ENCODE measurements at regions not wholly inside any gene's neighbourhood (a gene's known extent, or its start where the extent isn't known, plus 50 kb on each side); places are given as distances from the start of the nearest gene placed in this dataset.

DNA sequence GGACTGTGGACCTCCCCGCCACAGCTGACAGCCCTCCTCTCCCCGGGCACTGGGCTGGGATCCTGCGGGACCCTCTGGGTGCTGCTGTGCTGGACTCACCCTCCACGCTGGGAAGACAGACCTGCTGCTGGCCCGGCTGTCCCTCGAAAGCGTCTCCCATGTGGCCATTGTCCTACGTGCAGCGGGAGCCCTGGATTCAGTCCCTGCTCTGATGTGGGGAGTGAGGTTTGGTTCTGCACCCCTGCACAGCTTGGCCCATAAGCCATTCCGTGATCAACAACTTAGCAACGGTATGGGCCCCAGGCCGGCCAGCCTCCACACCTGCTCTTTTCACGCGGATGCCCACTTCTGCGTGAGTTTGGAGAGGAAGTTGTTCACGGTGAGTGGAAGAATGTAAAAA lies 195.2 kb downstream of the TEX29 start:
- Histone ChIP-seq H3K4me3 (replicated peaks in 1 of 3) (no peak overlapping the region), H3K4me1 (no peaks in the 10 kb centered on the region), H3K36me3 (no peaks in the 10 kb centered on the region), H3K27me3 (no peaks in the 10 kb centered on the region), H3K27ac (no peak overlapping the region), H3K9me3 (no peaks in the 10 kb centered on the region)
- no peak for DNase-seq
- TF ChIP-seq POLR2A (IDR thresholded peaks at IDR 0.05), result no peak
- TF ChIP-seq, protein P1, sequence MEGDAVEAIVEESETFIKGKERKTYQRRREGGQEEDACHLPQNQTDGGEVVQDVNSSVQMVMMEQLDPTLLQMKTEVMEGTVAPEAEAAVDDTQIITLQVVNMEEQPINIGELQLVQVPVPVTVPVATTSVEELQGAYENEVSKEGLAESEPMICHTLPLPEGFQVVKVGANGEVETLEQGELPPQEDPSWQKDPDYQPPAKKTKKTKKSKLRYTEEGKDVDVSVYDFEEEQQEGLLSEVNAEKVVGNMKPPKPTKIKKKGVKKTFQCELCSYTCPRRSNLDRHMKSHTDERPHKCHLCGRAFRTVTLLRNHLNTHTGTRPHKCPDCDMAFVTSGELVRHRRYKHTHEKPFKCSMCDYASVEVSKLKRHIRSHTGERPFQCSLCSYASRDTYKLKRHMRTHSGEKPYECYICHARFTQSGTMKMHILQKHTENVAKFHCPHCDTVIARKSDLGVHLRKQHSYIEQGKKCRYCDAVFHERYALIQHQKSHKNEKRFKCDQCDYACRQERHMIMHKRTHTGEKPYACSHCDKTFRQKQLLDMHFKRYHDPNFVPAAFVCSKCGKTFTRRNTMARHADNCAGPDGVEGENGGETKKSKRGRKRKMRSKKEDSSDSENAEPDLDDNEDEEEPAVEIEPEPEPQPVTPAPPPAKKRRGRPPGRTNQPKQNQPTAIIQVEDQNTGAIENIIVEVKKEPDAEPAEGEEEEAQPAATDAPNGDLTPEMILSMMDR (IDR thresholded peaks at IDR 0.05), result no peak
- intact Hi-C loops (cut with DNase I), result no loop called here
- WGBS, 2 donors, result 31 to 32% methylated on average over 9 to 12 of the region's 16 CpGs

DNA sequence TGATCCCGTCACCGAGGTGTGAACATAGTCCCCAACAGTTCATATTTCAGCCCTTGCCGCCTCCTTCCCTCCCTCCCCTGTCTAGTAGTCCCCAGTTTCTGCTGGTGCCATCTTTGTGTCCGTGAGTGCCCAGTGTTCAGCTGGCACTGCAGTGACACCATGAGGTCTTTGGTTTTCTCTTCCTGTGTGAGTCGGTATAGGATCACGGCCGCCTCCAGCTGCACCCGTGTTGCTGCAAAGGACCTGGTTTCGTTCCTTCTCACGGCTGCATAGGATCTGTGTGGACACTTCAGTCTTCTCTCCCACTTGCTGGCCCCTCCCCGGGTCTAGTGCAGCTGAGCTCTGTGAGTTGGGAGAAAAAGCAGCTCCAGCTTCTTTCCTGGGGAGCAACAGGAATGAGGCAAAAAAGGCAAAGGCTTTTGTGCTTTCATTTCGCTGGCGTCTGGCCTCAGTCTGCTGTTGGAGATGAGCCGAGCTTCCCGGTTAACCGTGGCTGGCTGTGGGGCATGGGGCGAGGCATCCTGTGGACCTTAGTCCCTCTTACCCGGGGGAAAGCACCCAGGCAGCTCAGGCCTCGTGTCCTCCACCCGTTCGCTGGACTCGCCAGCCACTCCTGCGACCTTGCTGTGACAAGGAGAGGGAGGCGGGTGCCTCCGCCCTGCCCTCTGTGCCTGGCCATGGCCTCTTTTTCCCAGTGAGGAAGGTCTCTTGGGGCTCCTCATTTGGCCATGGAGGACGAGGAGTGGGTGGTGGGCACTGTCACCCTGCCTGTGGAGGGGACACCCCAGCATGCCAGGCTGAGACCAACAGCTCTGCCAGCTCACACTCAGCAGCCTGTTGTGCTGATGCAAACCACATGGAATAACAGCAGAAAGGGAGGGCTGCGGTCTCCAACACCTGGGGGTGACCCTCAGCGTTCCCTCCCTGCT lies 196.5 kb downstream of the TEX29 start:
- DNase-seq, result no peak
- H3K27me3 ChIP-seq, result no peaks in the 10 kb centered on the region
- no peaks in the 10 kb centered on the region for H3K36me3 ChIP-seq
- TF ChIP-seq, protein P1 (IDR thresholded peaks at IDR 0.05), result no peak
- TF ChIP-seq POLR2A (IDR thresholded peaks at IDR 0.05), result no peak
- no peaks in the 10 kb centered on the region for H3K9me3 ChIP-seq
- no peak overlapping the region for H3K27ac ChIP-seq
- no peak overlapping the region for H3K4me3 ChIP-seq (replicated peaks in 1 of 3)
- WGBS, 2 donors, result 75 to 77% methylated on average over 23 to 28 of the region's 28 CpGs
- intact Hi-C loops (cut with DNase I), result no loop called here
- H3K4me1 ChIP-seq, result no peaks in the 10 kb centered on the region

DNA sequence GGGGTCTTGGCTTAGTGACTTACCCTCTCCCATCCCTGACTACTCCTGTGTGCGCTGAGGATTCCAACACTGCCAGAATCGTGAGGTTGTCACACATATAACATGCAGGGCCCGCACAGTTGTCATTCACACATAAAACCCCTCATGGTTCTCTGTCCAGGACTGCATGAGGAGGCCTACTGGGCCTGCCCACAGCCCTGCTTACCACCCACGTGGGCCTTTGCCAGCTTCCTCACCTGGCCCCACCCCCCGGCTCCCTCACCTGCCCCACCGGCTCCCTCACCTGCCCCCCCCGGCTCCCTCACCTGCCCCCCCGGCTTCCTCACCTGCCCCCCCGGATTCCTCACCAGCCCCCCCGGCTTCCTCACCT lies 197.2 kb downstream of the TEX29 start:
- H3K36me3 ChIP-seq, result no peaks in the 10 kb centered on the region
- no peak for DNase-seq
- H3K4me1 ChIP-seq, result no peaks in the 10 kb centered on the region
- H3K9me3 ChIP-seq, result no peaks in the 10 kb centered on the region
- 58 to 68% methylated on average over 4 of the region's 10 CpGs for WGBS, 2 donors
- intact Hi-C loops (cut with DNase I), result no loop called here
- no peak for TF ChIP-seq POLR2A (IDR thresholded peaks at IDR 0.05)
- TF ChIP-seq, protein P1 (IDR thresholded peaks at IDR 0.05), result no peak
- H3K27ac ChIP-seq, result no peak overlapping the region
- no peak overlapping the region for H3K4me3 ChIP-seq (replicated peaks in 1 of 3)
- no peaks in the 10 kb centered on the region for H3K27me3 ChIP-seq

DNA sequence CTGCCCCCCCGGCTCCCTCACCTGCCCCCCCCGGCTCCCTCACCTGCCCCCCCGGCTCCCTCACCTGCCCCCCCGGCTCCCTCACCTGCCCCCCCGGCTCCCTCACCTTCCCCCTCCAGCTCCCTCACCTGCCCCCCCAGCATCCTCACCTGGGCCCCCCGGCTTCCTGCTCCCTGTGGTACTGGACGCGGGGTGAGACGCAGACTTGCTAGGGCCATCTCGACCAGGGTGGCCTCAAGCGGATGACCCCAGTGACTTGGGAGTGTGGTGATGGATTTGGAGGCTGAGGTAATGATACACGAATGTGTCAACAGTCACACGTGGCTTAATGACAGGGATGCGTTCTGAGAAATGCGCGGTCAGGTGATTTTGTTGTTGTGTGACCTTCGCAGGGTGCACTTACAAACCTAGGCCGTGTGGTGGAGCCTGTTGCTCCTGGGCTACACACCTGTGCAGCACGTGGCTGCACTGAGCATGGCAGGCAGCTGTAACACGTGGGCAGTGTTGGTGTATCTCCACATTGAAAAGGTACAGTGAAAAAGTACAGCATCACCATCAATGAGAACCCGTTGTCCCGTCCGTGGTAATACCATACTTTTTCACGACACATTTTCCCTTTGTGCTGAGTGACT lies 197.8 kb downstream of the TEX29 start:
- Histone ChIP-seq H3K4me3 (replicated peaks in 1 of 3) (no peak overlapping the region), H3K4me1 (no peaks in the 10 kb centered on the region), H3K9me3 (no peaks in the 10 kb centered on the region), H3K27me3 (no peaks in the 10 kb centered on the region), H3K36me3 (no peaks in the 10 kb centered on the region), H3K27ac (no peak overlapping the region)
- 65 to 74% methylated on average over 15 to 18 of the region's 24 CpGs for WGBS, 2 donors
- no peak for TF ChIP-seq POLR2A (IDR thresholded peaks at IDR 0.05)
- TF ChIP-seq, protein P1 (IDR thresholded peaks at IDR 0.05), result no peak
- DNase-seq, result no peak
- intact Hi-C loops (cut with DNase I), result no loop called here

GRCh38 chr13:111519041-111519440 lies 198.6 kb downstream of the TEX29 start:
- DNase-seq, result no peak
- 62 to 86% methylated on average over 6 to 7 of the region's 8 CpGs for WGBS, 2 donors
- Histone ChIP-seq H3K27me3 (no peaks in the 10 kb centered on the region), H3K36me3 (no peaks in the 10 kb centered on the region), H3K9me3 (no peaks in the 10 kb centered on the region), H3K27ac (no peak overlapping the region), H3K4me1 (no peaks in the 10 kb centered on the region), H3K4me3 (replicated peaks in 1 of 3) (no peak overlapping the region)
- TF ChIP-seq, protein P1 (IDR thresholded peaks at IDR 0.05), result no peak
- TF ChIP-seq POLR2A (IDR thresholded peaks at IDR 0.05), result no peak
- intact Hi-C loops (cut with DNase I), result no loop called here
